HL-60 (cell line): ENCODE measurements at regions not wholly inside any gene's neighbourhood (a gene's known extent, or its start where the extent isn't known, plus 50 kb on each side); places are given as distances from the start of the nearest gene placed in this dataset.

Experiments
- POLR2AphosphoS5 ChIP-seq: IDR thresholded peaks from 2 replicates; pipeline ENCODE4 v1.6.1; 2012; ENCODE audit warnings: low read depth
- TF ChIP-seq, protein P1 (sequence below): IDR thresholded peaks from one replicate; pipeline ENCODE4 v1.5.1; 2011; ENCODE audit warnings: low read length, control low read depth, inconsistent platforms; ENCODE audit not compliant: insufficient read depth
- TF ChIP-seq, protein P2 (sequence below): IDR thresholded peaks from 2 replicates; pipeline ENCODE4 v1.6.1; 2012; ENCODE audit warnings: low read depth; ENCODE audit not compliant: insufficient replicate concordance

DNA sequence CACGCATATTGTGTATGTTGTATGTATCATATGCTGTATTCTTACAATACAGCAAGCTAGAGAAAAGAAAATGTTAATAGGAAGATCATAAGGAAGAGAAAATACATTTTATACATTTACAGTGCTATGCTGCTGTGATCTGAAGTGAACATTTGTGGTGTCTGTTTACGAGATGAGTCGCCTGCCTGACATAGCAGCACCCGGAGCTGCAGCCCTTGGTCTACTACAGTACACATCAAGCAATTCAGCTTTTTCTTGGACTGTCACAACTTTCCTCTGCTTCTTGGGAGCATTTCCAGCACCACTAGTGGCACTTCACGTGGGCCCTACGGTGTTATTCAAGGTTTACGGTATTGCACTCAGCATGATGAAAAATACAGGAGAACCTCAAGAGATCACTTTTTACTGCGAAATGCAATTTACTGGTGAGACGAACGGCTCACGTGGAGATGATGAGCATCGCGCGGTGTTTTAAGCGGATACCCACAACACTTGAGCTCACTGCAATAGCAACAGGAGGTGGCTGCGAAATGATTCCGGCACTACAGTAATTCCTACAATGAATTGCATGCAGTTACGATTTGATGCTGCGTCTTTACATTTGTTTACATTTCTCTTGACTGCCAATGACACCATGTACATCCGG lies 308.4 kb downstream of the FGF9 start:
- TF ChIP-seq, protein P1, sequence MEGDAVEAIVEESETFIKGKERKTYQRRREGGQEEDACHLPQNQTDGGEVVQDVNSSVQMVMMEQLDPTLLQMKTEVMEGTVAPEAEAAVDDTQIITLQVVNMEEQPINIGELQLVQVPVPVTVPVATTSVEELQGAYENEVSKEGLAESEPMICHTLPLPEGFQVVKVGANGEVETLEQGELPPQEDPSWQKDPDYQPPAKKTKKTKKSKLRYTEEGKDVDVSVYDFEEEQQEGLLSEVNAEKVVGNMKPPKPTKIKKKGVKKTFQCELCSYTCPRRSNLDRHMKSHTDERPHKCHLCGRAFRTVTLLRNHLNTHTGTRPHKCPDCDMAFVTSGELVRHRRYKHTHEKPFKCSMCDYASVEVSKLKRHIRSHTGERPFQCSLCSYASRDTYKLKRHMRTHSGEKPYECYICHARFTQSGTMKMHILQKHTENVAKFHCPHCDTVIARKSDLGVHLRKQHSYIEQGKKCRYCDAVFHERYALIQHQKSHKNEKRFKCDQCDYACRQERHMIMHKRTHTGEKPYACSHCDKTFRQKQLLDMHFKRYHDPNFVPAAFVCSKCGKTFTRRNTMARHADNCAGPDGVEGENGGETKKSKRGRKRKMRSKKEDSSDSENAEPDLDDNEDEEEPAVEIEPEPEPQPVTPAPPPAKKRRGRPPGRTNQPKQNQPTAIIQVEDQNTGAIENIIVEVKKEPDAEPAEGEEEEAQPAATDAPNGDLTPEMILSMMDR, result no peak
- no peak for TF ChIP-seq POLR2AphosphoS5
- TF ChIP-seq, protein P2, sequence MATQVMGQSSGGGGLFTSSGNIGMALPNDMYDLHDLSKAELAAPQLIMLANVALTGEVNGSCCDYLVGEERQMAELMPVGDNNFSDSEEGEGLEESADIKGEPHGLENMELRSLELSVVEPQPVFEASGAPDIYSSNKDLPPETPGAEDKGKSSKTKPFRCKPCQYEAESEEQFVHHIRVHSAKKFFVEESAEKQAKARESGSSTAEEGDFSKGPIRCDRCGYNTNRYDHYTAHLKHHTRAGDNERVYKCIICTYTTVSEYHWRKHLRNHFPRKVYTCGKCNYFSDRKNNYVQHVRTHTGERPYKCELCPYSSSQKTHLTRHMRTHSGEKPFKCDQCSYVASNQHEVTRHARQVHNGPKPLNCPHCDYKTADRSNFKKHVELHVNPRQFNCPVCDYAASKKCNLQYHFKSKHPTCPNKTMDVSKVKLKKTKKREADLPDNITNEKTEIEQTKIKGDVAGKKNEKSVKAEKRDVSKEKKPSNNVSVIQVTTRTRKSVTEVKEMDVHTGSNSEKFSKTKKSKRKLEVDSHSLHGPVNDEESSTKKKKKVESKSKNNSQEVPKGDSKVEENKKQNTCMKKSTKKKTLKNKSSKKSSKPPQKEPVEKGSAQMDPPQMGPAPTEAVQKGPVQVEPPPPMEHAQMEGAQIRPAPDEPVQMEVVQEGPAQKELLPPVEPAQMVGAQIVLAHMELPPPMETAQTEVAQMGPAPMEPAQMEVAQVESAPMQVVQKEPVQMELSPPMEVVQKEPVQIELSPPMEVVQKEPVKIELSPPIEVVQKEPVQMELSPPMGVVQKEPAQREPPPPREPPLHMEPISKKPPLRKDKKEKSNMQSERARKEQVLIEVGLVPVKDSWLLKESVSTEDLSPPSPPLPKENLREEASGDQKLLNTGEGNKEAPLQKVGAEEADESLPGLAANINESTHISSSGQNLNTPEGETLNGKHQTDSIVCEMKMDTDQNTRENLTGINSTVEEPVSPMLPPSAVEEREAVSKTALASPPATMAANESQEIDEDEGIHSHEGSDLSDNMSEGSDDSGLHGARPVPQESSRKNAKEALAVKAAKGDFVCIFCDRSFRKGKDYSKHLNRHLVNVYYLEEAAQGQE, result no peak
